Hepatocyte (in vitro differentiated cells): ENCODE measurements at regions not wholly inside any gene's neighbourhood (a gene's known extent, or its start where the extent isn't known, plus 50 kb on each side); places are given as distances from the start of the nearest gene placed in this dataset.

Experiments used
- EZH2 ChIP-seq: fragments of 200-600 bp; sonication (generic); IDR thresholded peaks from 2 replicates; pipeline ENCODE4 v1.6.1; 2016; ENCODE audit warnings: antibody characterized with exemption, mild to moderate bottlenecking, borderline replicate concordance
- TF ChIP-seq, protein P1 (sequence below): fragments of 200-600 bp; sonication (generic); IDR thresholded peaks from 2 replicates; pipeline ENCODE4 v1.5.1; 2016; ENCODE audit warnings: antibody characterized with exemption, mild to moderate bottlenecking; ENCODE audit not compliant: poor library complexity

DNA sequence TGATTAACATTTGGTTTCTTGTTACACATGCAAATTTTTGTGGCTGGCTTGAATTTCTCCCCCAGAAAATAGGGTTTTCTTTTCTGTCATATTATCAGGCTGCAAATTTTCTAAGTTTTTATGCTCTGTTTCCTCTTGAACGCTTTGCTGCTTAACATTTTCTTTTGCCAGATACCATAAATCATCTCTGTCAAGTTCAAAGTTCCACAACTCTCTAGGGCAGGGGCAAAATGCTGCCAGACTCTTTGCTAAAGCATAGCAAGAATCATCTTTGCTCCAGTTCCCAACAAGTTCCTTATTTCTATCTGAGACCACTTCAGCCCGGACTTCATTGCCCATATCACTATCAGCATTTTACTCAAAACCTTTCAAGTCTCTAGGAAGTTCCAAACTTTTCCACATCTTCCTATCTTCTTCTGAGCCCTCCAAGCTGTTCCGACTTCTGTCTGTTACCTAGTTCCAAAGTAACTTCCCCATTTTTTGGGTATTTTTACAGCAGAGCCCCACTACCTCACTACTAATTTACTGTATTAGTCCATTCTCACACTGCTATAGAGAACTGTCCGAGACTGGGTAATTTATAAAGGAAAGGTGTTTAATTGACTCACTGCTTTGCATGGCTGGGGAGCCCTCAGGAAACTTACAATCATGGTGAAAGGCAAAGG, 486.9 kb upstream of the NCAM2 start:
- TF ChIP-seq, protein P1, sequence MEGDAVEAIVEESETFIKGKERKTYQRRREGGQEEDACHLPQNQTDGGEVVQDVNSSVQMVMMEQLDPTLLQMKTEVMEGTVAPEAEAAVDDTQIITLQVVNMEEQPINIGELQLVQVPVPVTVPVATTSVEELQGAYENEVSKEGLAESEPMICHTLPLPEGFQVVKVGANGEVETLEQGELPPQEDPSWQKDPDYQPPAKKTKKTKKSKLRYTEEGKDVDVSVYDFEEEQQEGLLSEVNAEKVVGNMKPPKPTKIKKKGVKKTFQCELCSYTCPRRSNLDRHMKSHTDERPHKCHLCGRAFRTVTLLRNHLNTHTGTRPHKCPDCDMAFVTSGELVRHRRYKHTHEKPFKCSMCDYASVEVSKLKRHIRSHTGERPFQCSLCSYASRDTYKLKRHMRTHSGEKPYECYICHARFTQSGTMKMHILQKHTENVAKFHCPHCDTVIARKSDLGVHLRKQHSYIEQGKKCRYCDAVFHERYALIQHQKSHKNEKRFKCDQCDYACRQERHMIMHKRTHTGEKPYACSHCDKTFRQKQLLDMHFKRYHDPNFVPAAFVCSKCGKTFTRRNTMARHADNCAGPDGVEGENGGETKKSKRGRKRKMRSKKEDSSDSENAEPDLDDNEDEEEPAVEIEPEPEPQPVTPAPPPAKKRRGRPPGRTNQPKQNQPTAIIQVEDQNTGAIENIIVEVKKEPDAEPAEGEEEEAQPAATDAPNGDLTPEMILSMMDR, result no peak
- no peak for TF ChIP-seq EZH2
